ENCODE measurements at regions not wholly inside any gene's neighbourhood (a gene's known extent, or its start where the extent isn't known, plus 50 kb on each side); places are given as distances from the start of the nearest gene placed in this dataset.

DNA sequence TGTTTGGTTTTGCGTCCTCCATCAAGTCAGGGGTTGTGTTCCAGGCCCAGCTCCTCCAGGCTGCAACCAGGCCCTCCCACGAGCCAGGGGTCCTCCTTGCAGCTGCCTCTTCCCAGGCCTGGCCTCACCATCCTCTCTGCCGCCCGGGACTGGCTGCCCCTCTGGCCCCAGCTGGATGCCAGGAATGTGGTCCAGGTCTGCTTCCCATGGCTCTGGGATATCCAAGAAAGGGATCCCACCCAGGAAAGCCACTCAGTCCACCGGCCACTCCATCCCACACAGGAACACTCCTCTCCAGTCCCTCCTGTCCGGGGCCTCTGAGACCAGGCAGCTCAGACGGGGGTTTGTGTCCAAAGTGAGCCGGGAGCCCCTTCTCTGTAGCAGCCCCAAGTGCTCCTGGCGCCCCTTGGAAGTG lies 336.4 kb downstream of the BRD1 start:
- H3K9ac ChIP-seq (ENCODE audit: low read length), result no peak overlapping the region
- no peaks in the 10 kb centered on the region for H3K4me1 ChIP-seq (ENCODE audit: low read length)
- no peak overlapping the region for H2AFZ ChIP-seq (ENCODE audit: low read length)
- no peaks in the 10 kb centered on the region for H3K9me2 ChIP-seq (replicated peaks; ENCODE audit: insufficient read depth, low read length)
- DNase-seq, result no peak
- no peak overlapping the region for H3K4me3 ChIP-seq (ENCODE audit: low read length)
- H3K27ac ChIP-seq (ENCODE audit: low read length), result no peak overlapping the region
- H3K27me3 ChIP-seq (replicated peaks; ENCODE audit: insufficient read depth, low read length), result no peaks in the 10 kb centered on the region
- H4K20me1 ChIP-seq (ENCODE audit: insufficient read depth, low read length), result no peaks in the 10 kb centered on the region
- H3F3A ChIP-seq (ENCODE audit: insufficient read depth, low read length), result no peaks in the 10 kb centered on the region
- no peak overlapping the region for H3K4me2 ChIP-seq (ENCODE audit: low read depth, low read length)
- H3K9me3 ChIP-seq (replicated peaks; ENCODE audit: insufficient read depth, low read length), result no peaks in the 10 kb centered on the region
- no peaks in the 10 kb centered on the region for H3K36me3 ChIP-seq (replicated peaks; ENCODE audit: insufficient read depth, low read length)
- 0 out of 2 replicates have a peak, but pooled peaks cover 3% of the 10 kb centered on the region for H3K79me2 ChIP-seq (ENCODE audit: low read length)
- TF ChIP-seq EZH2phosphoT487 (IDR thresholded peaks at IDR 0.05; ENCODE audit: low read length), result no peak
- no peak for TF ChIP-seq EZH2 (optimal IDR thresholded peaks at IDR 0.05; ENCODE audit: low read depth, low read length)
- no peak for TF ChIP-seq CTCF (IDR thresholded peaks at IDR 0.05; ENCODE audit: low read length)

DNA sequence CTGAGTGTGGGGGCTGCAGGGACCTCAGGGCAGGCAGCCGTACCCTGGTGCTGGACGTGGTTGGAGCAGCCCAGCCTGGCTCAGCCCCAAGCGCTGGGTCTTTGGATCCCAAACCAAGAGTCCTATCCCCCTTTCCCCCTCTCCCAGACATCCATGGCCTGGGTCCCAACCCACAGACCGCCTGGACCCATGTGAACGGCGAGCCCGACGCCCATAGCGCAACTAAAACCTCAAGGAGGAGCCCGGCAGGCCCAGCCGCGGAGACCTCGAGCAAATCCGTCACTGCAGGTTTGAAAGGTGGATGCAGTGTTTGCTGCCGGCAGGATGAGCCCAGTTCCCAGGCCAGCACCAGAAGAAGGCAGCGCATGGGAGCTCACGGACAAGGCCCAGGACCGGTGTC lies 337.0 kb downstream of the BRD1 start:
- Histone ChIP-seq H3K9ac (ENCODE audit: low read length) (no peak overlapping the region), H3K4me1 (ENCODE audit: low read length) (no peaks in the 10 kb centered on the region), H3K9me3 (replicated peaks; ENCODE audit: insufficient read depth, low read length) (no peaks in the 10 kb centered on the region), H3K9me2 (replicated peaks; ENCODE audit: insufficient read depth, low read length) (no peaks in the 10 kb centered on the region), H2AFZ (ENCODE audit: low read length) (no peak overlapping the region), H3F3A (ENCODE audit: insufficient read depth, low read length) (no peaks in the 10 kb centered on the region), H3K36me3 (replicated peaks; ENCODE audit: insufficient read depth, low read length) (no peaks in the 10 kb centered on the region), H3K79me2 (ENCODE audit: low read length) (0 out of 2 replicates have a peak, but pooled peaks cover 3% of the 10 kb centered on the region), H3K4me3 (ENCODE audit: low read length) (no peak overlapping the region), H3K27me3 (replicated peaks; ENCODE audit: insufficient read depth, low read length) (no peaks in the 10 kb centered on the region), H4K20me1 (ENCODE audit: insufficient read depth, low read length) (no peaks in the 10 kb centered on the region), H3K27ac (ENCODE audit: low read length) (no peak overlapping the region), H3K4me2 (ENCODE audit: low read depth, low read length) (no peak overlapping the region)
- TF ChIP-seq EZH2 (optimal IDR thresholded peaks at IDR 0.05; ENCODE audit: low read depth, low read length) (no peak), EZH2phosphoT487 (IDR thresholded peaks at IDR 0.05; ENCODE audit: low read length) (no peak)
- no peak for DNase-seq

DNA sequence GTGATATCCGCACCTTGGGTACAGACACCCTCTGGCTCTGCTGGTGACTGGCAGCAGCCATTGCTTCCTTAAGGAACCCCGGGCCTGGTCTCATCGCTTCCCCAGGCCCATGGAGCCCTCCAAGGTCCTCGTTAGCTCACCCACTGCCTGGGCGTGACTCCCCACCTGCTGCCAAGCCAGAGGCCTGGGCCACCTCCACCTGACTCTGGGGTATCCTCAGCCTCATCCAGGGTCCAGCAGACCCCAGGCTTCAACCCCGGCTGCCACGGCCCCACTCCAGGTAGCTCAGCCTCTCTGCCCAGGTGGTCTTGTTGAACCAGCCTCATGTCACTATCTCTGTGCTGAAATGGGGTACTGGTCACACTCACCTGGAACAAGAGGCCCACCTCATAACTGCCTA lies 337.9 kb downstream of the BRD1 start:
- no peaks in the 10 kb centered on the region for H3K27me3 ChIP-seq (replicated peaks; ENCODE audit: insufficient read depth, low read length)
- H3K79me2 ChIP-seq (ENCODE audit: low read length), result 0 out of 2 replicates have a peak, but pooled peaks cover 1% of the 10 kb centered on the region
- no peaks in the 10 kb centered on the region for H3K4me1 ChIP-seq (ENCODE audit: low read length)
- no peaks in the 10 kb centered on the region for H4K20me1 ChIP-seq (ENCODE audit: insufficient read depth, low read length)
- H2AFZ ChIP-seq (ENCODE audit: low read length), result no peak overlapping the region
- no peaks in the 10 kb centered on the region for H3K36me3 ChIP-seq (replicated peaks; ENCODE audit: insufficient read depth, low read length)
- no peak overlapping the region for H3K4me2 ChIP-seq (ENCODE audit: low read depth, low read length)
- H3K9ac ChIP-seq (ENCODE audit: low read length), result no peak overlapping the region
- no peaks in the 10 kb centered on the region for H3K9me2 ChIP-seq (replicated peaks; ENCODE audit: insufficient read depth, low read length)
- no peaks in the 10 kb centered on the region for H3F3A ChIP-seq (ENCODE audit: insufficient read depth, low read length)
- H3K4me3 ChIP-seq (ENCODE audit: low read length), result no peak overlapping the region
- DNase-seq, result no peak
- H3K27ac ChIP-seq (ENCODE audit: low read length), result no peak overlapping the region
- no peak for TF ChIP-seq CTCF (IDR thresholded peaks at IDR 0.05; ENCODE audit: low read length)
- no peak for TF ChIP-seq EZH2phosphoT487 (IDR thresholded peaks at IDR 0.05; ENCODE audit: low read length)
- TF ChIP-seq EZH2 (optimal IDR thresholded peaks at IDR 0.05; ENCODE audit: low read depth, low read length), result no peak
- no peaks in the 10 kb centered on the region for H3K9me3 ChIP-seq (replicated peaks; ENCODE audit: insufficient read depth, low read length)

DNA sequence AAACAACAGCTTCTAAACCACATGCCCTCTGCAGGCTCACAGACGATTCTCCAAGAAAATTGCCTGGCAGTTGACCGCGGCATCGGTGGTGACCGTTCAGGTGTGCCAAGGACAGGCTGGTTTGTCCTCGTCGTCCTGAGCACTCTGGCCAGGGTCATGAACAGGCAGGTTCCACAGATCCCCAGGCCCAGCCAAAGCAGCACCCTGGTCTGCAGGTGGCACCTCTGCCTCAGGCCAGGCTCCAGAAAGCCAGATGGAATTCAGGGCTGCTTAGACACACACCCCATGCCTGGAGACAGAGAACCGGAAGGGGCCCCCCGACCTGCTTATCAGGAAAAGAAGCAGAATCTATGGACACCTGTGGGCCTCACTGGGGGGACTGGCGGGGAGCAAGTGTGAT lies 338.7 kb downstream of the BRD1 start:
- no peak overlapping the region for H3K4me3 ChIP-seq (ENCODE audit: low read length)
- H4K20me1 ChIP-seq (ENCODE audit: insufficient read depth, low read length), result no peaks in the 10 kb centered on the region
- H3K4me2 ChIP-seq (ENCODE audit: low read depth, low read length), result no peak overlapping the region
- no peak overlapping the region for H3K27ac ChIP-seq (ENCODE audit: low read length)
- TF ChIP-seq EZH2 (optimal IDR thresholded peaks at IDR 0.05; ENCODE audit: low read depth, low read length) (no peak), EZH2phosphoT487 (IDR thresholded peaks at IDR 0.05; ENCODE audit: low read length) (no peak), CTCF (IDR thresholded peaks at IDR 0.05; ENCODE audit: low read length) (no peak)
- no peak overlapping the region for H3K9ac ChIP-seq (ENCODE audit: low read length)
- H3K4me1 ChIP-seq (ENCODE audit: low read length), result no peaks in the 10 kb centered on the region
- H3K9me2 ChIP-seq (replicated peaks; ENCODE audit: insufficient read depth, low read length), result no peaks in the 10 kb centered on the region
- no peaks in the 10 kb centered on the region for H3K9me3 ChIP-seq (replicated peaks; ENCODE audit: insufficient read depth, low read length)
- no peak overlapping the region for H2AFZ ChIP-seq (ENCODE audit: low read length)
- H3K36me3 ChIP-seq (replicated peaks; ENCODE audit: insufficient read depth, low read length), result no peaks in the 10 kb centered on the region
- H3F3A ChIP-seq (ENCODE audit: insufficient read depth, low read length), result no peaks in the 10 kb centered on the region
- H3K27me3 ChIP-seq (replicated peaks; ENCODE audit: insufficient read depth, low read length), result no peaks in the 10 kb centered on the region
- no peak for DNase-seq
- no peaks in the 10 kb centered on the region for H3K79me2 ChIP-seq (ENCODE audit: low read length)

Data from MM.1S (cell line).